ENCODE measurements at regions not wholly inside any gene's neighbourhood (a gene's known extent, or its start where the extent isn't known, plus 50 kb on each side); places are given as distances from the start of the nearest gene placed in this dataset.

- no peak for DNase-seq (ENCODE audit: low read depth in 4 of 4, low spot score in 1 of 4)
Measured at GRCh38 chr2:122598784-122599183, 843.3 kb downstream of the TSN start.

- no peak for DNase-seq (ENCODE audit: low read depth in 4 of 4, low spot score in 1 of 4)
Measured at GRCh38 chr2:122610948-122611609, 855.6 kb downstream of the TSN start.

- DNase-seq (ENCODE audit: low read depth in 4 of 4, low spot score in 1 of 4), result no peak
Measured at GRCh38 chr2:122622934-122623333, 867.5 kb downstream of the TSN start.

GRCh38 chr2:122627388-122627787 lies 871.9 kb downstream of the TSN start:
- no peak for DNase-seq (ENCODE audit: low read depth in 4 of 4, low spot score in 1 of 4)

GRCh38 chr2:122634256-122634655 lies 878.8 kb downstream of the TSN start:
- no peak for DNase-seq (ENCODE audit: low read depth in 4 of 4, low spot score in 1 of 4)

GRCh38 chr2:122634920-122635319 lies 879.5 kb downstream of the TSN start:
- no peak for DNase-seq (ENCODE audit: low read depth in 4 of 4, low spot score in 1 of 4)

GRCh38 chr2:122635686-122636085 lies 880.2 kb downstream of the TSN start:
- DNase-seq (ENCODE audit: low read depth in 4 of 4, low spot score in 1 of 4), result no peak

- DNase-seq (ENCODE audit: low read depth in 4 of 4, low spot score in 1 of 4), result no peak
Measured at GRCh38 chr2:122636097-122636496, 880.6 kb downstream of the TSN start.

GRCh38 chr2:122639176-122639575 lies 883.7 kb downstream of the TSN start:
- no peak for DNase-seq (ENCODE audit: low read depth in 4 of 4, low spot score in 1 of 4)

GRCh38 chr2:122639711-122640110 lies 884.3 kb downstream of the TSN start:
- no peak for DNase-seq (ENCODE audit: low read depth in 4 of 4, low spot score in 1 of 4)

GRCh38 chr2:122643725-122644329 lies 888.4 kb downstream of the TSN start:
- DNase-seq (ENCODE audit: low read depth in 4 of 4, low spot score in 1 of 4), result no peak

GRCh38 chr2:122651236-122651635 lies 895.8 kb downstream of the TSN start:
- no peak for DNase-seq (ENCODE audit: low read depth in 4 of 4, low spot score in 1 of 4)

- no peak for DNase-seq (ENCODE audit: low read depth in 4 of 4, low spot score in 1 of 4)
Measured at GRCh38 chr2:122651780-122652179, 896.3 kb downstream of the TSN start.

- no peak for DNase-seq (ENCODE audit: low read depth in 4 of 4, low spot score in 1 of 4)
Measured at GRCh38 chr2:122652670-122653069, 897.2 kb downstream of the TSN start.

GRCh38 chr2:122656403-122656802 lies 901.0 kb downstream of the TSN start:
- DNase-seq (ENCODE audit: low read depth in 4 of 4, low spot score in 1 of 4), result no peak

- DNase-seq (ENCODE audit: low read depth in 4 of 4, low spot score in 1 of 4), result no peak
Measured at GRCh38 chr2:122660786-122661634, 905.6 kb downstream of the TSN start.

- no peak for DNase-seq (ENCODE audit: low read depth in 4 of 4, low spot score in 1 of 4)
Measured at GRCh38 chr2:122663620-122664019, 908.2 kb downstream of the TSN start.

GRCh38 chr2:122669627-122670026 lies 914.2 kb downstream of the TSN start:
- DNase-seq (ENCODE audit: low read depth in 4 of 4, low spot score in 1 of 4), result no peak

GRCh38 chr2:122670897-122671296 lies 915.4 kb downstream of the TSN start:
- no peak for DNase-seq (ENCODE audit: low read depth in 4 of 4, low spot score in 1 of 4)

- no peak for DNase-seq (ENCODE audit: low read depth in 4 of 4, low spot score in 1 of 4)
Measured at GRCh38 chr2:122680662-122681061, 925.2 kb downstream of the TSN start.

- DNase-seq (ENCODE audit: low read depth in 4 of 4, low spot score in 1 of 4), result no peak
Measured at GRCh38 chr2:122681626-122682025, 926.2 kb downstream of the TSN start.

GRCh38 chr2:122682356-122682755 lies 926.9 kb downstream of the TSN start:
- no peak for DNase-seq (ENCODE audit: low read depth in 4 of 4, low spot score in 1 of 4)

All from stimulated activated CD4-positive, alpha-beta T cell treated with anti-CD3 and anti-CD28 coated beads, Interleukin-1b, Interleukin-23, amount 100 ng/mL, for 24 hours (primary cell).